T-helper 17 cell (primary cell): ENCODE measurements at regions not wholly inside any gene's neighbourhood (a gene's known extent, or its start where the extent isn't known, plus 50 kb on each side); places are given as distances from the start of the nearest gene placed in this dataset.
A peak's percentile ranks its signal among the peaks of the same experiment; 100 is the strongest.
"Not testable (repeated sequence)": the region's sequence is repeated elsewhere in the genome, so short reads cannot be mapped to it uniquely, and the experiment has no call there.

Experiments
- ATAC-seq: fragments of 150-1000 bp; cut with Tn5 transposase; 2 replicates; pipeline ENCODE4 v1.10.0; 2021; ENCODE audit warnings: mild to moderate bottlenecking, moderate library complexity
- DNase-seq, 3 donors: peaks; one replicate each; pipeline versions ENCODE4 v3.0.0 to v3.0.0-alpha.2; 2020 to 2021
- H3K9me3 ChIP-seq: one replicate; pipeline ENCODE4 v1.7.0; 2013; ENCODE audit warnings: low read length, mild to moderate bottlenecking; ENCODE audit not compliant: control insufficient read depth, poor library complexity, severe bottlenecking
- H3K27ac Mint-ChIP-seq: one replicate; pipeline ENCODE4 v1.8.0; 2022; ENCODE audit warnings: mild to moderate bottlenecking, moderate library complexity, mixed read lengths
- H3K27me3 Mint-ChIP-seq: one replicate; pipeline ENCODE4 v1.8.0; 2022; ENCODE audit warnings: mixed read lengths
- H3K36me3 Mint-ChIP-seq: one replicate; pipeline ENCODE4 v1.8.0; 2022; ENCODE audit warnings: low read depth, mixed read lengths
- H3K4me1 Mint-ChIP-seq: one replicate; pipeline ENCODE4 v1.8.0; 2022; ENCODE audit warnings: mild to moderate bottlenecking, mixed read lengths
- H3K4me3 Mint-ChIP-seq: one replicate; pipeline ENCODE4 v1.8.0; 2022; ENCODE audit warnings: mild to moderate bottlenecking, moderate library complexity, mixed read lengths

DNA sequence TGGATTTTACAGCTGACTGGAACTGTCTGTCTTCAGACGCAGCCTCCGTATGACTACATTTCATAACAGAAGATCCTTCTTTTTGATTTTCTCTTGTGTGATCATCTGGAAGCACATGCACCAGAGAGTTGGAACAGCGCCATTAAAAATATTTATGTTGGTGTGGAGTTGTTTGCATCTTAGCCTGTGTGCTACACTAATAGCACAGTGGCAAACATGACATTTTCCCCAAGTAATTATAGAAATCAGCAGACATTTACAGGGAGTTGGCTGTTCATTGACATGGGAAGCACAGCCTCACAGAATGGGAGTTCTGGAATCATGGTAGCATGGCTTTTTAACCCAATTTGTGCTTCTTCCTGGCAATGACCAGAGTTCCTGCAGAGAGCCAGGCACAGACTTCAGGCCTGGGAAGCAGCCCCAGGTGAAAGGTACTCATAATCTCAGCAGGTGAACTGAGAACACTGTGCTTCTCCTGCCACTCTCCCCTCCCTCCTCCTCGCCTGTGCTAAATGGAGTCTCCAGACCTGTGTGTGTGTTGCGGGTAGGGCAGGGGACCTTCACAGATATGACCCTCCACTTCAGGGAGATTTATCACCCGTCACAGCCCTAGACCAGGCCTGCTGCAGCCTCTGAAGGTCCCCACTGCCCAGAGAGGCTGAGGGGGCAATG, 82.8 kb upstream of the PLET1 start:
- H3K9me3 ChIP-seq, result no peaks in the 10 kb centered on the region
- no peak for ATAC-seq
- no peaks in the 10 kb centered on the region for H3K27me3 Mint-ChIP-seq
- peaks cover 11% of the 10 kb centered on the region for H3K4me1 Mint-ChIP-seq
- H3K27ac Mint-ChIP-seq, result no peak overlapping the region
- H3K4me3 Mint-ChIP-seq, result no peak overlapping the region
- peaks cover 3% of the 10 kb centered on the region for H3K36me3 Mint-ChIP-seq
- no peak for DNase-seq

DNA sequence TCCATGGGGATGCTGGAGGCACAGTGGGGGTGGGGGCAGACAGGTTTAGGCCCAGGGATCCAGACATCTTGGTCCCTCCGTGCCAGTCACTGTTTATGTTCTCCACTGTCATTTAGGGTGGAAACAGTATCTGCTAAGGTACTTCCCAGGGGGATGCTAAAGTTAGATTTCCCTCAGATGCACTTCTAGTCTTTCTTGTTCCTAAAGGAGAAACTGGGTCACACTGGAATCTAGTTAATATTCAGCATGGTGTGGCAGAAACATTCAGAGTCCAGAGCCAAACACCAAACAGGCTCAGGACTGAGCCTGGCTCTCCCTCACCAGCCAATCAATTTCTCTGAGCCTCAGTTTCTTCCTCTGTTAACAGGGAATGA, 83.4 kb upstream of the PLET1 start:
- H3K4me3 Mint-ChIP-seq, result no peak overlapping the region
- H3K4me1 Mint-ChIP-seq, result peaks cover 11% of the 10 kb centered on the region
- H3K36me3 Mint-ChIP-seq, result peaks cover 3% of the 10 kb centered on the region
- no peak for DNase-seq
- no peaks in the 10 kb centered on the region for H3K27me3 Mint-ChIP-seq
- H3K27ac Mint-ChIP-seq, result no peak overlapping the region
- ATAC-seq, result no peak
- H3K9me3 ChIP-seq, result no peaks in the 10 kb centered on the region

DNA sequence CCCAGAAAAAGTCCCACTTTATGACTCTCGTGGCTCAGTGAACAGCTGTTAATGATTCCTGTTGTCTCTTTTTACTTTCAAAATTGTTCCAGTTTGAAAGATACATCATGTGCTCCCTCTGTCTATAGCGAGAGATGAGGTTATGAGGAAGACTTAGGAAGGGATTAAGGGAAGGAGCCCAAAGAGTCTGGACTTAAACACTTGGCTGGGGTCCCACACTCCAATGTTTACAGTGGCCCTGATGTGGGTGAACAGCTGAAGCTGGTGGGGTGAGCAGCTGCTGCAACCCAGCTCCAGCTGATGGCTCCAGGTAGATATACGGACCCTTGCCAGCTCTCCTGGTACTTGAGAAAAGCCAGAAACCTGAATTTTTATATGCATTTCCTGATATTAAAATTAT, 84.5 kb upstream of the PLET1 start:
- DNase-seq (no peak), ATAC-seq (no peak)
- H3K4me3 Mint-ChIP-seq, result no peak overlapping the region
- H3K4me1 Mint-ChIP-seq, result peaks cover 12% of the 10 kb centered on the region
- H3K9me3 ChIP-seq, result no peaks in the 10 kb centered on the region
- peaks cover 3% of the 10 kb centered on the region for H3K36me3 Mint-ChIP-seq
- H3K27ac Mint-ChIP-seq, result no peak overlapping the region
- no peaks in the 10 kb centered on the region for H3K27me3 Mint-ChIP-seq

DNA sequence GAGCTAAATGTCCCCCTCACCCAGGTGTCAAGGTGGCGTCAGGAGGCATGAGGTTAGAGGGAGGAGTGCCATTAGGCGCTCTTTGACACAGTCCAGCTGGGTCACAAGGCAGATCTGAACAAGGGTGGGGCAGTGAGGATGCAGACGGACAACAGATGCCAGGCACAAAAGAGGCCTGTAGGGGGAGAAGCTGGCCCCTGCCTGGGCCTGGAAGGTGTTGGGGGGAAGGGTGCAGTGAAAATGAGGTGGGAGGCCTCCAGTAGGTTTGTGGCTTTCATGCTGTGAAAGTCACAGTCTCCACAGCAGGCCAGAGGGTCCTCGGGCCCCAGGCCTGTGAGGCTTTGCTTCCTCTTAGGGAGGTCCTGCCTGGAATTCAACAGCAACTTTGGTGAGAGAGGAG, 85.0 kb upstream of the PLET1 start:
- Mint-ChIP-seq H3K4me3 (no peak overlapping the region), H3K4me1 (peaks cover 12% of the 10 kb centered on the region), H3K36me3 (peaks cover 3% of the 10 kb centered on the region), H3K27ac (no peak overlapping the region), H3K27me3 (no peaks in the 10 kb centered on the region)
- no peak for ATAC-seq
- DNase-seq, result no peak
- no peaks in the 10 kb centered on the region for H3K9me3 ChIP-seq

DNA sequence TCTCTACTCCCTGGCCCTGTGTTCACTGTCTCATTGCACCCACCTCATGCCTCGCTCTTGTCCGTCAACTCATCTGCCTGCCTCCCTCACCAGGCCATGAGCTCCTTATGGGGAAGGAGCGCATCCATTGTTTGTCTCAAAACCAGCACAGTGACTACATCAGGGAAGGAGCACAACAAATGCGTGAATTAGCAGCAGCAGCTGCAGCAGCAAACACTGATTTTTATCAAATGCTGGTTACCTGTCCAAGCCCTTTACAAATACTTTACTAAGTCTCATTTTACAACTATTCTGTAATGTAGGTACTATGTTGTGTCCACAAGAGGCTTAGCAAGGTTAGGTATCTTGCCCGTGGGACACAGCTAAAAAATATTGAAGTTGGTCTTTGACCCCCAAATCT, 85.9 kb upstream of the PLET1 start:
- Mint-ChIP-seq H3K27me3 (no peaks in the 10 kb centered on the region), H3K4me3 (no peak overlapping the region), H3K36me3 (peaks cover 3% of the 10 kb centered on the region), H3K4me1 (peaks cover 12% of the 10 kb centered on the region), H3K27ac (no peak overlapping the region)
- no peak for ATAC-seq
- no peak for DNase-seq
- H3K9me3 ChIP-seq, result no peaks in the 10 kb centered on the region

DNA sequence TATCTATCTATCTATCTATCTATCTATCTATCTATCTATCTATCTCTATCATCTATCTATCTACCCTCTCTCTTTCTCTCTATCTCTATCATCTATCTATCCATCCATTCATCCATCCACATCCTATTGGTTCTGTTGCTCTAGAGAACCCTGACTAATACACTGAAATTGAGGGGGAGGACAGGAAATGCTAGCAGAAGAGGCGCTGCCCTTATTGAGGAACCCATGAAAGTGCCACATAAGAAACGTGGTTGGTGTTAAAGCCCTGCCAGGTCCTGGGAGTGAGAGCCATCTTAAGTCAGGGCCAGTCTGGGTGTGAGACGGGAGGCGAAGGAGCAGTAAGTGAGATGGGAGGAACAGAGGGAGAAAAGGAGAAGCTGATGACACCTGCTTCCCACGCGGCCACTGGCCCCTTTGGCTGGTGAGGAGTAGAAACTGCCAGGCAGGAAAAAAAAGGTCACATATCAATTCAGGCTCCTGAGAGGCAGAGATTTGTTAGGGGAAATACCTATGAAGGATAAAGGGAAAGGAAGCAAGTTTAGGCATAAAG, 87.9 kb upstream of the PLET1 start:
- no peaks in the 10 kb centered on the region for H3K9me3 ChIP-seq
- DNase-seq (no peak), ATAC-seq (no peak)
- Mint-ChIP-seq H3K4me3 (no peak overlapping the region), H3K27me3 (no peaks in the 10 kb centered on the region), H3K4me1 (peaks cover 16% of the 10 kb centered on the region), H3K36me3 (peaks cover 3% of the 10 kb centered on the region), H3K27ac (no peak overlapping the region)

DNA sequence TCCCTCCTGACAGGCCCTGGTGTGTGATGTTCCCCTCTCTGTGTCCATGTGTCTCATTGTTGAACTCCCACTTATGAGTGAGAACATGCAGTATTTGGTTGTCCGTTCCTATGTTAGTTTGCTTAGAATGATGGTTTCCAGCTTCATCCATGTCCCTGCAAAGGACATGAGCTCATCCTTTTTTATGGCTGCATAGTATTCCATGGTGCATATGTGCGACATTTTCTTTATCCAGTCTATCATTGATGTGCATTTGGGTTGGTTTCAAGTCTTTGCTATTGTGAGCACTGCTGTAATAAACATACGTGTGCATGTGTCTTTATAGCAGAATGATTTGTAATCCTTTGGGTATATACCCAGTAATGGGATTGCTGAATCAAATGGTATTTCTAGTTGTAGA, 90.8 kb upstream of the PLET1 start:
- peaks cover 11% of the 10 kb centered on the region for H3K4me1 Mint-ChIP-seq
- not testable (repeated sequence) for H3K27me3 Mint-ChIP-seq, H3K27ac Mint-ChIP-seq, H3K36me3 Mint-ChIP-seq, ATAC-seq, DNase-seq, H3K9me3 ChIP-seq, H3K4me3 Mint-ChIP-seq

DNA sequence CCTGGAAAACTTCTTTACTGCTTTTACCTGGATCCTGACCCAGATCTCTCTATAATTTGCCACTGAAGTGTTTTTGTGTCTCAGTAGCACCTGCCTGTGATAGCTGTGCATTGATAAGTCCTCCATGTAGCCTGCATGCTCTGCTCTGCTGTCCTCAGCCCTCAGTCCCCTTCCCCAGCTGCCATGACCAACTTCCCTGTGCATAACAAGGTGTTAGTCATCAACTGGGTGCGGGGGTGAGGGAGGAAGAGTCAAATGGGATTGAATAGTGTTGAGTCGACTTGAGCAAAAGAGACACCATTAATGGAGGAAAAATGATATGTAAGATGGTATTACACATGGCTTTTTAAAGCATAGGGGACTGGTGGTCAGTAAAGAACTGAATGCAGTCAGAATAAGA, 92.2 kb upstream of the PLET1 start:
- DNase-seq (no peak), ATAC-seq (no peak)
- no peaks in the 10 kb centered on the region for H3K27me3 Mint-ChIP-seq
- H3K9me3 ChIP-seq, result no peaks in the 10 kb centered on the region
- H3K4me3 Mint-ChIP-seq, result no peak overlapping the region
- peaks cover 11% of the 10 kb centered on the region for H3K4me1 Mint-ChIP-seq
- peak overlapping the region; percentile 44 for H3K27ac Mint-ChIP-seq
- no peaks in the 10 kb centered on the region for H3K36me3 Mint-ChIP-seq

DNA sequence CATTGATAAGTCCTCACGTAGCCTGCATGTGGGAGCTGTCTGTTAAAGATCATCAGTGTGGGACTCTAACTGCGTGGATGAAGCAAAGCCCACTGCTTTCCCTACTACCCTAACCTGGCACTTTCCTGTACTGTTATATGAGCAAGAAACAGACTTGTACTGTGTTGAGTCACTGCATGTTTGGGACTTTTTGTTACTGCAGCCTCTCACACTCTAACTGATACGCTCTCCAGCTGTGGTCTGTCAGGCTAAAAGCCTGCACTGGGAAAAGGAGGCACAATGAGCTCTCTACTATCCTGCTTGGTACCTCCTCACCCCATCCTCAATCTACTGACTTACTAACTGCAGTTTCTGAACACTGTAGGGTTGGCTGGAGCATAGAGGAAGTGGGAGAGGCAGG, 93.7 kb upstream of the PLET1 start:
- H3K36me3 Mint-ChIP-seq, result peaks cover 4% of the 10 kb centered on the region
- ATAC-seq (no peak), DNase-seq (no peak)
- H3K4me3 Mint-ChIP-seq, result no peak overlapping the region
- H3K27ac Mint-ChIP-seq, result no peak overlapping the region
- no peaks in the 10 kb centered on the region for H3K27me3 Mint-ChIP-seq
- H3K9me3 ChIP-seq, result no peaks in the 10 kb centered on the region
- peaks cover 13% of the 10 kb centered on the region for H3K4me1 Mint-ChIP-seq

DNA sequence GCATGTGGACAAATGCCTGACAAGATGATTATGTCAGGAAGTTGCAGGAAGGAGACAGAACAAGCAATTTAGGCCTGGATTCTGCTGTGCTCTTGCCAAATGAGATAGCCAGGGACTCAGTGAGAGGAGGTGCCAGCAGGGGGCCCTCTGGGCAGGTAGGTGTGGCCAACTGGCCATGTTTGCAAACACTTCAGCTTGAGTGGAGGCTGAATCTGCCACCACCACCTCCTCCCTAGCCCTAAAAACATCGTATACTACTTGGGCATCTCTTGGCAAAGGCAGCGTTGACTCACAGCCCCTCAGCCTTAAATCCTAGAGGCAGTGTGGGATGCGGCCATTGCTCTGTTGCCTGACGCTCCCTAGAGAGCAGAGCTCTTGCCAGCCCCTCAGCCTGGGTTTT, 95.1 kb upstream of the PLET1 start:
- Mint-ChIP-seq H3K4me1 (peaks cover 15% of the 10 kb centered on the region), H3K4me3 (no peak overlapping the region), H3K36me3 (peaks cover 4% of the 10 kb centered on the region), H3K27me3 (no peaks in the 10 kb centered on the region), H3K27ac (no peak overlapping the region)
- ATAC-seq, result no peak
- no peaks in the 10 kb centered on the region for H3K9me3 ChIP-seq
- DNase-seq, result no peak

DNA sequence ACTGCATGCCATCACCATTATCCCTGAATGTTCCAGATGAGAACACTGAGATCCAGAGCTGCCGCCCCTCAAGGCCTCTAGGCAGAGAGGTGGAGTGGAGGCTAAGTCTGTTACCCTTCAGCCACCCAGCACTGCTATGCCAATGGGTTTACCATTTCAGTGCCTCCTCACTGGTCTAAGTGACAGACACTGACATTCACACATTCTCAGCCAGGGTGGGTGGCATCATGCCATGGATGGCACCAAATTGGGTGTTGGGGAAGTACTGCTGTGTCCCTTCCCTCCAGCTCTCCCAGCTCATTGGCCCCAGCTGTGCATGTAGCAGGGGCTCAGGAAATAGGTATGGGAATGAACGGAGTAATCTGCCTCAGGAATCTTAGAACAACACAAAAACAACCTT, 96.8 kb upstream of the PLET1 start:
- H3K4me3 Mint-ChIP-seq, result no peak overlapping the region
- H3K27me3 Mint-ChIP-seq, result no peaks in the 10 kb centered on the region
- no peak overlapping the region for H3K27ac Mint-ChIP-seq
- peaks cover 6% of the 10 kb centered on the region for H3K36me3 Mint-ChIP-seq
- DNase-seq, result no peak
- no peaks in the 10 kb centered on the region for H3K9me3 ChIP-seq
- peaks cover 18% of the 10 kb centered on the region for H3K4me1 Mint-ChIP-seq
- no peak for ATAC-seq

DNA sequence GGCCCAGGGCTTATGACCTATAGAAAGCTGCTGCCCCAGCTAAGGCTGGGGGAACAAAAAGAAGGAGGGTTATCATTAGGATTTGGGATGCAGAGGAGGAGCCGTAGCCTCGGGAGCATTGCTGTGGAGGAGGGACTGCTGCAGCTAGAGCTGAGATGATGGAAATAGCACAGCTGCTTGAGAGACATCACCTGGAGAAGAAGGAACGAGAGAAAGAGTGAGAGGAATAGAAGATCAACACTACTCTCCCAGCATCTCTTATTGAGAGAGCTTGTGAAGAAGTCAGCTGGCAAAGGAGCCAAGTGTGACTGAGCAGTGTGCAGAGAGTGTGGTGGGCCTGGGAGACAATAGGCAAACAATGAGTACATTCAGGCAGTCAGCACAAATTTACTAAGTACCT, 100.7 kb upstream of the PLET1 start:
- peaks cover 9% of the 10 kb centered on the region for H3K36me3 Mint-ChIP-seq
- DNase-seq (no peak), ATAC-seq (no peak)
- peaks cover 9% of the 10 kb centered on the region for H3K4me1 Mint-ChIP-seq
- no peak overlapping the region for H3K4me3 Mint-ChIP-seq
- H3K27ac Mint-ChIP-seq, result no peak overlapping the region
- H3K9me3 ChIP-seq, result no peaks in the 10 kb centered on the region
- H3K27me3 Mint-ChIP-seq, result no peaks in the 10 kb centered on the region

DNA sequence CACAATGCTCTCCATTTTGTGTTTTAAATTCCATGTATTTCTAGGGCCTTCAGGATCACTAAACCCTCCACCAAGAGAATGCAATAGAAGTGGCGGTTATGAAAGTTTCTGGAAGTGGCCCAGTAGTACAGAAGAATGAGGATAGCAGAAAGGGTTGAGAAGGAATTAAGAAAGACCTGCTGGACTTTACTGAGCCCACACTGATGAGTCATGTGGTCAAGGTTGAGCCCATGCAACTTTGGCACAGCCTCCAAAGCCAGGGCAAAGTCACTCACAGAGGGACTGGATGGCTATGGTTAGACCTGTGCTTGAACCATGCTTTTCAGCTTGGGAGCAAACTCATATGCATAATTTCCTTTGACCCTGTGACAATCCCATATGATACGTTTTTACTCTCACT, 102.9 kb upstream of the PLET1 start:
- ATAC-seq, result no peak
- Mint-ChIP-seq H3K27me3 (no peaks in the 10 kb centered on the region), H3K36me3 (peaks cover 6% of the 10 kb centered on the region), H3K4me3 (no peak overlapping the region), H3K27ac (no peak overlapping the region), H3K4me1 (peaks cover 10% of the 10 kb centered on the region)
- DNase-seq, result no peak
- no peaks in the 10 kb centered on the region for H3K9me3 ChIP-seq

DNA sequence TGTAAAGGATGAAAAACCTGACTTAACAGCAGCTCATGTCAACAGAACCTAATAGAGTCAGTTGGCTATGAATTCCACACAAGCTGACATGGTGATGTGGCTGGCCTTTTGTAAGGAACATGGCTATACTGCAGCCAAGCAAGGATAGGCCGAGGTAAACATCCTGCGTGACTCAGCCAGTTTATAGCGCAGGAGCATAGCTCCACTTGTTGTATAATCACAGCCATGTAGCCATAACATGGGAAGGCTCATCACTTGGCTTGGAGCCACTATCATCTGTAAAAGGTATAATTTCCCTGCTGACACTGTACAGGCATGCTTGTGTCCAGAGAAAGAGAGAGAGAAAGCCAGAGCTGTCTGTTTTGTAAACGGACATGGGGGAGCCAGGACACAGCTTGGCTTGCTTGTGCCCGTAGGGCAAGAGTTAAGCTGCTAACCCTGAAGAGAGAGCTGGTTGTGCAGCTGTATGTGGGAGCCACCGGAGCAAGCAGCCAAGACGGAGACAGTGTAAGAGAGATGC, 104.4 kb upstream of the PLET1 start:
- H3K27ac Mint-ChIP-seq, result no peak overlapping the region
- no peak for DNase-seq
- H3K4me1 Mint-ChIP-seq, result peaks cover 12% of the 10 kb centered on the region
- H3K36me3 Mint-ChIP-seq, result peaks cover 6% of the 10 kb centered on the region
- no peak for ATAC-seq
- H3K27me3 Mint-ChIP-seq, result no peaks in the 10 kb centered on the region
- H3K9me3 ChIP-seq, result no peaks in the 10 kb centered on the region
- H3K4me3 Mint-ChIP-seq, result no peak overlapping the region
